ENCODE measurements at regions not wholly inside any gene's neighbourhood (a gene's known extent, or its start where the extent isn't known, plus 50 kb on each side); places are given as distances from the start of the nearest gene placed in this dataset.

GRCh38 chrX:20829665-20830491 lies 544.3 kb upstream of the CNKSR2 start:
- TF ChIP-seq CTCF (IDR thresholded peaks at IDR 0.05; ENCODE audit: low read length, missing control alignments): no peak
- peak; percentile 66 for DNase-seq (ENCODE audit: low read depth)
- H3K4me3 ChIP-seq (replicated peaks; ENCODE audit: low read depth, low read length): no peak overlapping the region

GRCh38 chrX:20825984-20826383 lies 548.2 kb upstream of the CNKSR2 start:
- no peak for DNase-seq (ENCODE audit: low read depth)
- TF ChIP-seq CTCF (IDR thresholded peaks at IDR 0.05; ENCODE audit: low read length, missing control alignments): no peak
- H3K4me3 ChIP-seq (replicated peaks; ENCODE audit: low read depth, low read length): no peak overlapping the region

GRCh38 chrX:20803971-20804370 lies 537.3 kb upstream of the RPS6KA3 start:
- DNase-seq (ENCODE audit: low read depth): no peak
- no peak for TF ChIP-seq CTCF (IDR thresholded peaks at IDR 0.05; ENCODE audit: low read length, missing control alignments)
- H3K4me3 ChIP-seq (replicated peaks; ENCODE audit: low read depth, low read length): no peak overlapping the region

- DNase-seq (ENCODE audit: low read depth): no peak
- H3K4me3 ChIP-seq (replicated peaks; ENCODE audit: low read depth, low read length): no peak overlapping the region
- no peak for TF ChIP-seq CTCF (IDR thresholded peaks at IDR 0.05; ENCODE audit: low read length, missing control alignments)
Observed at GRCh38 chrX:20802036-20802435, 535.3 kb upstream of the RPS6KA3 start.

GRCh38 chrX:20796450-20796849 lies 529.7 kb upstream of the RPS6KA3 start:
- no peak overlapping the region for H3K4me3 ChIP-seq (replicated peaks; ENCODE audit: low read depth, low read length)
- no peak for DNase-seq (ENCODE audit: low read depth)
- no peak for TF ChIP-seq CTCF (IDR thresholded peaks at IDR 0.05; ENCODE audit: low read length, missing control alignments)

- DNase-seq (ENCODE audit: low read depth): no peak
- no peak overlapping the region for H3K4me3 ChIP-seq (replicated peaks; ENCODE audit: low read depth, low read length)
- no peak for TF ChIP-seq CTCF (IDR thresholded peaks at IDR 0.05; ENCODE audit: low read length, missing control alignments)
Observed at GRCh38 chrX:20789103-20789502, 522.4 kb upstream of the RPS6KA3 start.

GRCh38 chrX:20767346-20767745 lies 500.6 kb upstream of the RPS6KA3 start:
- no peak overlapping the region for H3K4me3 ChIP-seq (replicated peaks; ENCODE audit: low read depth, low read length)
- DNase-seq (ENCODE audit: low read depth): no peak
- TF ChIP-seq CTCF (IDR thresholded peaks at IDR 0.05; ENCODE audit: low read length, missing control alignments): no peak
